ENCODE measurements at regions not wholly inside any gene's neighbourhood (a gene's known extent, or its start where the extent isn't known, plus 50 kb on each side); places are given as distances from the start of the nearest gene placed in this dataset.

DNA sequence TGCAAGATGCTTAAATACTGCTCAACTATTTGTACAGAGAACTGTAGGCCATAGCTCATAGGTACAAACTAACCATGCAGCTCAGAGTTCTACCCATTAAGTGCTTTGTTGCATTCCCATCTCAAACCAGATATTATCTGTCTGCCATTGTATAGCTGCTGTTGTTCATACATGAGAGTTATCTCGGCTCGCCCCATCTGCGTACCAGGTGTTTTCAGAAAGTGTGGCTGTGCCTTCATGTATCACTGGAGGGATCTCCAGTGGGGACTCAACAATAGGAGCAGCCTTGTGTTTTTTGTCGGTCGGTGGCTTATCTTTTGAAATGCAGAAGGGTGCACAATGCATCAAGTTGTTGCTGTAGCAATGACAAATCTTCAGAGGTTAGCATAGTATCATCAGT is 678.3 kb downstream of the RERGL start:
- no peak for TF ChIP-seq POLR2A (IDR thresholded peaks at IDR 0.05)
- TF ChIP-seq, protein P1, sequence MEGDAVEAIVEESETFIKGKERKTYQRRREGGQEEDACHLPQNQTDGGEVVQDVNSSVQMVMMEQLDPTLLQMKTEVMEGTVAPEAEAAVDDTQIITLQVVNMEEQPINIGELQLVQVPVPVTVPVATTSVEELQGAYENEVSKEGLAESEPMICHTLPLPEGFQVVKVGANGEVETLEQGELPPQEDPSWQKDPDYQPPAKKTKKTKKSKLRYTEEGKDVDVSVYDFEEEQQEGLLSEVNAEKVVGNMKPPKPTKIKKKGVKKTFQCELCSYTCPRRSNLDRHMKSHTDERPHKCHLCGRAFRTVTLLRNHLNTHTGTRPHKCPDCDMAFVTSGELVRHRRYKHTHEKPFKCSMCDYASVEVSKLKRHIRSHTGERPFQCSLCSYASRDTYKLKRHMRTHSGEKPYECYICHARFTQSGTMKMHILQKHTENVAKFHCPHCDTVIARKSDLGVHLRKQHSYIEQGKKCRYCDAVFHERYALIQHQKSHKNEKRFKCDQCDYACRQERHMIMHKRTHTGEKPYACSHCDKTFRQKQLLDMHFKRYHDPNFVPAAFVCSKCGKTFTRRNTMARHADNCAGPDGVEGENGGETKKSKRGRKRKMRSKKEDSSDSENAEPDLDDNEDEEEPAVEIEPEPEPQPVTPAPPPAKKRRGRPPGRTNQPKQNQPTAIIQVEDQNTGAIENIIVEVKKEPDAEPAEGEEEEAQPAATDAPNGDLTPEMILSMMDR (IDR thresholded peaks at IDR 0.05): no peak
